ENCODE measurements at regions not wholly inside any gene's neighbourhood (a gene's known extent, or its start where the extent isn't known, plus 50 kb on each side); places are given as distances from the start of the nearest gene placed in this dataset.

- Histone ChIP-seq H2AFZ (ENCODE audit: low read length) (no peak overlapping the region), H3K4me1 (ENCODE audit: insufficient read depth, low read length, poor library complexity, severe bottlenecking) (no peaks in the 10 kb centered on the region), H3K36me3 (ENCODE audit: insufficient read depth, low read length) (no peaks in the 10 kb centered on the region), H3F3A (ENCODE audit: low read depth) (no peaks in the 10 kb centered on the region), H3K9me2 (replicated peaks; ENCODE audit: low read depth, low read length) (no peaks in the 10 kb centered on the region), H3K27me3 (ENCODE audit: insufficient read depth, low read length, poor library complexity, severe bottlenecking) (no peaks in the 10 kb centered on the region), H3K79me2 (ENCODE audit: insufficient read depth, low read length) (no peaks in the 10 kb centered on the region), H3K4me2 (ENCODE audit: low read depth, low read length, poor library complexity, severe bottlenecking) (no peak overlapping the region), H3K4me3 (ENCODE audit: low read length, poor library complexity, severe bottlenecking) (no peak overlapping the region), H4K20me1 (ENCODE audit: insufficient read depth, low read length, poor library complexity, severe bottlenecking) (no peaks in the 10 kb centered on the region), H3K9ac (ENCODE audit: low read depth, low read length, poor library complexity, severe bottlenecking) (no peak overlapping the region), H3K9me3 (ENCODE audit: insufficient read depth, low read depth, low read length) (no peaks in the 10 kb centered on the region)
- no peak for TF ChIP-seq CTCF (conservative IDR thresholded peaks at IDR 0.05; ENCODE audit: low read length)
- no peak for TF ChIP-seq EZH2phosphoT487 (IDR thresholded peaks at IDR 0.05; ENCODE audit: borderline replicate concordance)
These were observed 248.6 kb upstream of the KLF4 start for GRCh38 chr9:107737987-107738743.

GRCh38 chr9:107737610-107737986 lies 248.0 kb upstream of the KLF4 start:
- Histone ChIP-seq H3K79me2 (ENCODE audit: insufficient read depth, low read length) (no peaks in the 10 kb centered on the region), H3K9me2 (replicated peaks; ENCODE audit: low read depth, low read length) (no peaks in the 10 kb centered on the region), H3K4me1 (ENCODE audit: insufficient read depth, low read length, poor library complexity, severe bottlenecking) (no peaks in the 10 kb centered on the region), H3K36me3 (ENCODE audit: insufficient read depth, low read length) (no peaks in the 10 kb centered on the region), H3K4me2 (ENCODE audit: low read depth, low read length, poor library complexity, severe bottlenecking) (no peak overlapping the region), H3K27me3 (ENCODE audit: insufficient read depth, low read length, poor library complexity, severe bottlenecking) (no peaks in the 10 kb centered on the region), H4K20me1 (ENCODE audit: insufficient read depth, low read length, poor library complexity, severe bottlenecking) (no peaks in the 10 kb centered on the region), H3K4me3 (ENCODE audit: low read length, poor library complexity, severe bottlenecking) (no peak overlapping the region), H3K9me3 (ENCODE audit: insufficient read depth, low read depth, low read length) (no peaks in the 10 kb centered on the region), H2AFZ (ENCODE audit: low read length) (no peak overlapping the region), H3F3A (ENCODE audit: low read depth) (no peaks in the 10 kb centered on the region), H3K9ac (ENCODE audit: low read depth, low read length, poor library complexity, severe bottlenecking) (no peak overlapping the region)
- TF ChIP-seq CTCF (conservative IDR thresholded peaks at IDR 0.05; ENCODE audit: low read length), result no peak
- TF ChIP-seq EZH2phosphoT487 (IDR thresholded peaks at IDR 0.05; ENCODE audit: borderline replicate concordance), result no peak

DNA sequence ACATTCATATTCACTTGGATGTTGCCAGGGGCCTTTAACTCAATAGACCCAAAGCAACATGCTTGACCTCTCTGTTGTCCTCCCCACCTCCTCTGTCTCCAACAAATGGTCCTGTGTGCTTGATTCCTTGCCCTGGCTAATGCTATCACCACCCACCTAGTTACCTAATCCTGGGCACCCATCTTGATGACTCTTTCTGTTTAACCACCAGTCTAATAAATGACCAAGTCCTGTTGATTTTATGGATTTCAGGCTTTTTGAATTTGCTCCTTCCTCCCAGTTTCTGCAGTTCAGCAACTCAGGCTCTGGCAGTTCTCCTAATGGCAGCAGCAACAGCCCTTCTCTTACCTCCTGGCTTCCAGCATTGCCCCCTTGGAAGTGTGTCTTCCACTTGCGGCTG lies 246.3 kb upstream of the KLF4 start:
- Histone ChIP-seq H2AFZ (ENCODE audit: low read length) (no peak overlapping the region), H3K79me2 (ENCODE audit: insufficient read depth, low read length) (no peaks in the 10 kb centered on the region), H3K36me3 (ENCODE audit: insufficient read depth, low read length) (no peaks in the 10 kb centered on the region), H3K4me1 (ENCODE audit: insufficient read depth, low read length, poor library complexity, severe bottlenecking) (no peaks in the 10 kb centered on the region), H3K9me2 (replicated peaks; ENCODE audit: low read depth, low read length) (no peaks in the 10 kb centered on the region), H3F3A (ENCODE audit: low read depth) (no peaks in the 10 kb centered on the region), H3K9ac (ENCODE audit: low read depth, low read length, poor library complexity, severe bottlenecking) (no peak overlapping the region), H4K20me1 (ENCODE audit: insufficient read depth, low read length, poor library complexity, severe bottlenecking) (no peaks in the 10 kb centered on the region), H3K4me2 (ENCODE audit: low read depth, low read length, poor library complexity, severe bottlenecking) (no peak overlapping the region), H3K9me3 (ENCODE audit: insufficient read depth, low read depth, low read length) (peaks cover 7% of the 10 kb centered on the region; the same call in 1 of the 2 replicates), H3K27me3 (ENCODE audit: insufficient read depth, low read length, poor library complexity, severe bottlenecking) (no peaks in the 10 kb centered on the region), H3K4me3 (ENCODE audit: low read length, poor library complexity, severe bottlenecking) (no peak overlapping the region)
- TF ChIP-seq EZH2phosphoT487 (IDR thresholded peaks at IDR 0.05; ENCODE audit: borderline replicate concordance) (no peak), CTCF (conservative IDR thresholded peaks at IDR 0.05; ENCODE audit: low read length) (no peak)

Measured in Loucy (cell line).